ENCODE measurements at regions not wholly inside any gene's neighbourhood (a gene's known extent, or its start where the extent isn't known, plus 50 kb on each side); places are given as distances from the start of the nearest gene placed in this dataset.

DNA sequence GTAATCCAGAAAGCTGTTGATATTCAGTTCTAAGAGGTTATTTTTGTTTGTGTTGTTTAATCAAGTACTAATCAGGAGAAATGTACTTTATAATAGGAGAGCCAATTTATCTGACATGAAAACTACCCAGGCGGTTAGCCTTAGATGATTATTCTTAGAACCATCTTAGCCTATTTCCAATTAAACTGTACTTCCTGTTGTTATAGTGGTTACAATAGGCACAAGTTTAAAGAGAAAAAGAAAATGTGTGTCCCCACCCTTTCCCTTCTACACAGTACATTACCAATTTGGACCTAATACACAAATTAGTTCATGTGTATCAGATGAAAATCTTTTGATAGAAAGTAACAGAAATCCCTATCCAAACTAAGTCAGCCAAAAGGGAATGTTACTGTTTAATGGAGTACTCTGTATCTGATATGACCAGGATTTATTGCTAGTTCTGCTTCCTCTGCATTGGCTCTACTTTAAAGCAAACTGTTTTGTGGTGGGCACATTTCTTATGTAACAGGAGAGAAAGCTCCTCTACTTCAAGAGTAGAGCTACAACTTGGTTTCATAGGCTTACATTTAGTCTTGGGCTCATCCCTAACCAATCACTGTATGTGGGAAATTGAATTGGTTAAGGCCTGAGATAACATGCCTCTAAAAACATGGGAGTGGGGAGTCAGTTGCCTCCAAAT is 217.9 kb downstream of the UBE2E3 start:
- DNase-seq (ENCODE audit: low read depth), result no peak
- TF ChIP-seq, protein P1, sequence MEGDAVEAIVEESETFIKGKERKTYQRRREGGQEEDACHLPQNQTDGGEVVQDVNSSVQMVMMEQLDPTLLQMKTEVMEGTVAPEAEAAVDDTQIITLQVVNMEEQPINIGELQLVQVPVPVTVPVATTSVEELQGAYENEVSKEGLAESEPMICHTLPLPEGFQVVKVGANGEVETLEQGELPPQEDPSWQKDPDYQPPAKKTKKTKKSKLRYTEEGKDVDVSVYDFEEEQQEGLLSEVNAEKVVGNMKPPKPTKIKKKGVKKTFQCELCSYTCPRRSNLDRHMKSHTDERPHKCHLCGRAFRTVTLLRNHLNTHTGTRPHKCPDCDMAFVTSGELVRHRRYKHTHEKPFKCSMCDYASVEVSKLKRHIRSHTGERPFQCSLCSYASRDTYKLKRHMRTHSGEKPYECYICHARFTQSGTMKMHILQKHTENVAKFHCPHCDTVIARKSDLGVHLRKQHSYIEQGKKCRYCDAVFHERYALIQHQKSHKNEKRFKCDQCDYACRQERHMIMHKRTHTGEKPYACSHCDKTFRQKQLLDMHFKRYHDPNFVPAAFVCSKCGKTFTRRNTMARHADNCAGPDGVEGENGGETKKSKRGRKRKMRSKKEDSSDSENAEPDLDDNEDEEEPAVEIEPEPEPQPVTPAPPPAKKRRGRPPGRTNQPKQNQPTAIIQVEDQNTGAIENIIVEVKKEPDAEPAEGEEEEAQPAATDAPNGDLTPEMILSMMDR (IDR thresholded peaks at IDR 0.05; ENCODE audit: insufficient read depth, low read length), result no peak
- no peak overlapping the region for H3K4me3 ChIP-seq (ENCODE audit: low read depth, low read length)

DNA sequence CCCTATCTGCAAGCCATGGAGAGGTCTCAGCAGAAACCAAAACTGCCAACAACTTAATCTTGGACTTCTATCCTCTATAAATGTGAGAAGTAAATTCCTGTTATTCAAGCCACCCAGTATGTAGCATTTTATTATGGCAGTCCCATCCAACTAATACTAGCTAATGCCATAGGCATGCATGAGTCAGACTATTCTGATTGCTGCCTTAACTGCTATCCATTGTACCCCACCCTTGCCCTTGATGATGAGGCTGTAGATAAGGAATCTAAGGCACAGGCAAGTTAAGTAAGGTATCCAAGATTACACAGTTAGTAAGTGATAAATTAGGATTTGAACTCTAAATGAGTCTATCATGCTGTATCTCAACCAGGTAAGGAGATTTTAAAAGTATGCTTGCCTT is 223.0 kb downstream of the UBE2E3 start:
- TF ChIP-seq, protein P1 (IDR thresholded peaks at IDR 0.05; ENCODE audit: insufficient read depth, low read length), result no peak
- peak; percentile 88 for DNase-seq (ENCODE audit: low read depth)
- no peak overlapping the region for H3K4me3 ChIP-seq (ENCODE audit: low read depth, low read length)

DNA sequence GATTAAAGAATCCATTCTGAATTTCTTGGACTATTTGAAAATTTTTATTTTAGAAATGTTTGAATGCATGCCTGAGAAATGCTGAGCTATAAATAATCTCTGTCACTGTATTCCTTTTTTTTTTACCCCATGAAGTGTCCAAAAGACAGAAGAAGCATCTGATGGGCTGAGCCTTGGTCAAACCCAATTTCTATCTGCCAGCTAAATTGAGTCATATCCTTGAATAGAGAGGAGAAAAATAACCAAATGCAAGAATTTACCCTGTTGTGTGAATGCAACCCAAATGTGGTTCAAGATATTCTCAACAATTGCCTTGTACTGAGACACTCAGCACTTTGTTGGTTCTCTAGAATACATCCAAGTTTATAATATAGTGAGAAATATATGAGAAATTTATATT is 223.5 kb downstream of the UBE2E3 start:
- no peak overlapping the region for H3K4me3 ChIP-seq (ENCODE audit: low read depth, low read length)
- TF ChIP-seq, protein P1 (IDR thresholded peaks at IDR 0.05; ENCODE audit: insufficient read depth, low read length), result no peak
- DNase-seq (ENCODE audit: low read depth), result peak; percentile 65

DNA sequence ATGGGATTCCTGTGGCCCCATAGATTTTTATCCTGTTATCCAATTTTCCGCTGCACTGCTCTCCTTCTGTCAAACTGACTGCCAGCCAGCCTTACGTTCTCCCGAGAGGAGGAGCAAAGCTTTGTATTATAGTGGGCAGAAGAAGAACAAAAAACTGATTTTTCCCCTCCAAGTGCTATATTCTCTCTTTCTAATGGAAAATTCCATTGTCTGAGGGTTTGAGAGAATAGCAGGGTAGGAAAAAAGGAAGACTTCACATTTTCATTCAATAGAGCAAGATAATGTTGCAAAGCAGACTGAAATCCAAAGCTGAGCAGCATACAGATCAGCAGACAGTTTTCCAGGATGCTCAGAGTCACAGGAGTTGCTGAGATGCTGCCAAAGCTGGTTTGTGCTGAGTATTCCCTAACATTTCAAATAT is 238.0 kb downstream of the UBE2E3 start:
- DNase-seq (ENCODE audit: low read depth), result no peak
- H3K4me3 ChIP-seq (ENCODE audit: low read depth, low read length), result no peak overlapping the region
- TF ChIP-seq, protein P1 (IDR thresholded peaks at IDR 0.05; ENCODE audit: insufficient read depth, low read length), result no peak

DNA sequence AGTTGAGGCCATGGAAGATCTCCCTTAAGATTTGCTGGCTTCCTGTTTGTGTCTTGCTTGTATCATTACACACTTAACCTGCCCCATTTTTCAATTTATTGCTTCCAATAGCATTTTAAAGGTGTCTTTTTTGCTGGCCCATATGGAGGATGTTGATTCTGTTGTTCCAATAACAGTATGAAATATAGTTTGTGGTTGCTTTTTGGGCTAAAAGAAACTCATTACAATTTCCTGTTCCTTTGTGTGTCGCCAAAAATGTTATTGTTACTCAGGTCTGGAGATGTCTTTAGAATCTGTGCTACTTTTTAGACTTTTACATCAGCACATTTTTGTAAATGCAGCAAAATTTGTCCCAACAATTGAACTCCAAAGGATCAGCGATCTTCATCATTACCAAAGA is 234.0 kb upstream of the ITGA4 start:
- no peak overlapping the region for H3K4me3 ChIP-seq (ENCODE audit: low read depth, low read length)
- no peak for DNase-seq (ENCODE audit: low read depth)
- TF ChIP-seq, protein P1 (IDR thresholded peaks at IDR 0.05; ENCODE audit: insufficient read depth, low read length), result no peak

DNA sequence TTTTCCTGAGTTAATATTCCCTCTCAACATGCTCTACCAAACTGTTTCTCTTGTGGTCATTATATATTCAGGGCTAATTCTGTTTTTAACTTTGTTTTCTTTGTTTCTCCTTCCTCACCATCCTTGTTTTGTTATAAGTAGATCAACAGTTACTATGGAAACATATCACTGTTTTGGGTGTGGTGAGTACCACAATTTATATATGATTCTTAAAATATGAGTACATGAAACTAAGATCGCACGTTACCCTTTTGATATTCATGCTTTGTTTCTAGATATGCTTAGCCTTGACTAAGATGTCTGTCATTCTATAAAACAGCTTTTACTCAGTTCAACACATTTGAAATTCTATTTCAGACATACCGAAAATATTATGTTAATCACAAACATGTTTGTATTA is 232.3 kb upstream of the ITGA4 start:
- DNase-seq (ENCODE audit: low read depth), result no peak
- TF ChIP-seq, protein P1 (IDR thresholded peaks at IDR 0.05; ENCODE audit: insufficient read depth, low read length), result no peak
- H3K4me3 ChIP-seq (ENCODE audit: low read depth, low read length), result no peak overlapping the region

DNA sequence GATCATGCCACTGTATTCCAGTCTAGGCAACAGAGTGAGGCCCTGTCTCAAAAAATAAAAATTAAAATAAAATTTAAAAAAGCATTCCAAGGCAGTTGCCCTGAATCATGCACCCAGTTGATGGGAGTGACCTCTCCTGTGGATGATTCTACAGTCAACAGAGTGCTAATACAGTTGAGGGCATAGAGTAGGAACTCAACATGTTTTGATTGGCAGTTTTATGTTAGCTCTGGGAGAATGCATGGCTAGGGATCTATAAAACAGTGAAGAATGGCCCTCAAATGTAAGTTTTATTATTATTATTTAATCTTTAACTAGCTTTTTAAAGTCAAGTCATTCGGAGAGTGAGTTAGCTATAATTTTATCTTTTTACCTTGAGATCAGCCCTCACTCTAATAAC is 228.5 kb upstream of the ITGA4 start:
- no peak for DNase-seq (ENCODE audit: low read depth)
- TF ChIP-seq, protein P1 (IDR thresholded peaks at IDR 0.05; ENCODE audit: insufficient read depth, low read length), result no peak
- H3K4me3 ChIP-seq (ENCODE audit: low read depth, low read length), result no peak overlapping the region
